Liver (tissue), 3 donors: ENCODE measurements at regions not wholly inside any gene's neighbourhood (a gene's known extent, or its start where the extent isn't known, plus 50 kb on each side); places are given as distances from the start of the nearest gene placed in this dataset.

Experiments
- CTCF ChIP-seq: fragments of 150-350 bp; IDR thresholded peaks from 2 replicates; pipeline ENCODE4 v1.5.1; 2017; ENCODE audit warnings: improper control_type of control experiment, low read depth, low read length; ENCODE audit not compliant: missing input control
- EGR1 ChIP-seq, 2 donors: IDR thresholded peaks; 2 replicates each; pipeline ENCODE4 v1.6.1; 2016 to 2018; ENCODE audit warnings: antibody characterized with exemption in 2 of 2, low read depth in 2 of 2
- FOXA1 ChIP-seq: IDR thresholded peaks from 2 replicates; pipeline ENCODE4 v1.6.1; 2016; ENCODE audit warnings: antibody characterized with exemption
- HNF4A ChIP-seq, 2 donors: conservative IDR thresholded peaks; 2 replicates each; pipeline ENCODE4 v1.6.1; 2016; ENCODE audit warnings: antibody characterized with exemption in 2 of 2, mild to moderate bottlenecking in 2 of 2
- JUND ChIP-seq, 2 donors: IDR thresholded peaks; 2 replicates each; pipeline ENCODE4 v1.6.1; 2016; ENCODE audit warnings: antibody characterized with exemption in 2 of 2
- RAD21 ChIP-seq, 2 donors: IDR thresholded peaks; 2 replicates each; pipeline ENCODE4 v1.6.1; 2016; ENCODE audit warnings: antibody characterized with exemption in 2 of 2, mild to moderate bottlenecking in 2 of 2
- REST ChIP-seq: IDR thresholded peaks from 2 replicates; pipeline ENCODE4 v1.6.1; 2016; ENCODE audit warnings: antibody characterized with exemption, mild to moderate bottlenecking
- SP1 ChIP-seq: IDR thresholded peaks from 2 replicates; pipeline ENCODE4 v1.6.1; 2018; ENCODE audit warnings: antibody characterized with exemption, mild to moderate bottlenecking
- TAF1 ChIP-seq: conservative IDR thresholded peaks from 2 replicates; pipeline ENCODE4 v1.6.1; 2016; ENCODE audit warnings: antibody characterized with exemption, mild to moderate bottlenecking
- YY1 ChIP-seq: IDR thresholded peaks from 2 replicates; pipeline ENCODE4 v1.6.1; 2016; ENCODE audit warnings: antibody characterized with exemption, mild to moderate bottlenecking
- TF ChIP-seq, protein P1 (sequence below): IDR thresholded peaks from 2 replicates; pipeline ENCODE4 v1.6.1; 2016; ENCODE audit warnings: antibody characterized with exemption
- TF ChIP-seq, protein P2 (sequence below): IDR thresholded peaks from 2 replicates; pipeline ENCODE4 v1.6.1; 2016; ENCODE audit warnings: antibody characterized with exemption
- donor health status: healthy.
- donor health status: healthy.

- no peak for TF ChIP-seq FOXA1
- no peak for TF ChIP-seq CTCF
- TF ChIP-seq, protein P1, sequence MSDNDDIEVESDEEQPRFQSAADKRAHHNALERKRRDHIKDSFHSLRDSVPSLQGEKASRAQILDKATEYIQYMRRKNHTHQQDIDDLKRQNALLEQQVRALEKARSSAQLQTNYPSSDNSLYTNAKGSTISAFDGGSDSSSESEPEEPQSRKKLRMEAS, result no peak
- TF ChIP-seq TAF1, result no peak
- no peak for TF ChIP-seq REST
- TF ChIP-seq RAD21 (IDR thresholded peaks at IDR 0.05), result no peak
- no peak for TF ChIP-seq EGR1 (IDR thresholded peaks at IDR 0.05; ENCODE audit: low read depth in 2 of 2)
- TF ChIP-seq JUND (IDR thresholded peaks at IDR 0.05), result no peak
- TF ChIP-seq, protein P2, sequence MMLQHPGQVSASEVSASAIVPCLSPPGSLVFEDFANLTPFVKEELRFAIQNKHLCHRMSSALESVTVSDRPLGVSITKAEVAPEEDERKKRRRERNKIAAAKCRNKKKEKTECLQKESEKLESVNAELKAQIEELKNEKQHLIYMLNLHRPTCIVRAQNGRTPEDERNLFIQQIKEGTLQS, result no peak
- TF ChIP-seq SP1, result no peak
- TF ChIP-seq HNF4A (conservative IDR thresholded peaks at IDR 0.05), result no peak
- no peak for TF ChIP-seq YY1
Observed at GRCh38 chr16:63717806-63718205, 1404.1 kb downstream of the CDH11 start.
